Stimulated activated CD4-positive, alpha-beta T cell treated with anti-CD3 and anti-CD28 coated beads, Interleukin-4, amount 100 ng/mL, for 1 hour (primary cell): ENCODE measurements at regions not wholly inside any gene's neighbourhood (a gene's known extent, or its start where the extent isn't known, plus 50 kb on each side); places are given as distances from the start of the nearest gene placed in this dataset.
"Not testable (repeated sequence)": the region's sequence is repeated elsewhere in the genome, so short reads cannot be mapped to it uniquely, and the experiment has no call there.

ENCODE experiments used
- DNase-seq: peaks from one replicate; pipeline ENCODE4 v3.0.0-alpha.2; 2020

GRCh38 chr5:19285286-19285685 is 702.7 kb downstream of the CDH18 start:
- DNase-seq: no peak

DNA sequence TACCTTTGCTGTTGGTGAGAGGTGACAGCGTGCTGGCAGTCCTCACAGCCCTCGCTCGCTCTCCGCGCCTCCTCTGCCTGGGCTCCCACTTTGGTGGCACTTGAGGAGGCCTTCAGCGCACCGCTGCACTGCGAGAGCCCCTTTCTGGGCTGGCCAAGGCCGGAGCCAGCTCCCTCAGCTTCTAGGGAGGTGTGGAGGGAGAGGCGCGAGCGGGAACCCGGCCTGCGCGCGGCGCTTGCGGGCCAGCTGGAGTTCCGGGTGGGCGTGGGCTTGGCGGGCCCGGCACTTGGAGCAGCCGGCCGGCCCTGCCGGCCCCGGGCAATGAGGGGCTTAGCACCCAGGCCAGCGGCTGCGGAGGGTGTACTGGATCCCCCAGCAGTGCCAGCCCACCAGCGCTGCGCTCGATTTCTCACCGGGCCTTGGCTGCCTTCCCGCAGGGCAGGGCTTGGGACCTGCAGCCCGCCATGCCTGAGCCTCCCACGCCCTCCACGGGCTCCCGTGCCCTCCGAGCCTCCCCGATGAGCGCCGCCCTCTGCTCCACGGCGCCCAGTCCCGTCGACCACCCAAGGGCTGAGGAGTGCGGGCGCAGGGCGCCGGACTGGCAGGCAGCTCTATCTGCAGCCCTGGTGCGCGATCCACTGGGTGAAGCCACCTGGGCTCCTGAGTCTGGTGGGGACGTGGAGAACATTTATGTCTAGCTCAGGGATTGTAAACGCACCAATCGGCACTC is 700.3 kb downstream of the CDH18 start:
- DNase-seq: not testable (repeated sequence)

GRCh38 chr5:19288311-19288710 is 699.7 kb downstream of the CDH18 start:
- DNase-seq: not testable (repeated sequence)

DNA sequence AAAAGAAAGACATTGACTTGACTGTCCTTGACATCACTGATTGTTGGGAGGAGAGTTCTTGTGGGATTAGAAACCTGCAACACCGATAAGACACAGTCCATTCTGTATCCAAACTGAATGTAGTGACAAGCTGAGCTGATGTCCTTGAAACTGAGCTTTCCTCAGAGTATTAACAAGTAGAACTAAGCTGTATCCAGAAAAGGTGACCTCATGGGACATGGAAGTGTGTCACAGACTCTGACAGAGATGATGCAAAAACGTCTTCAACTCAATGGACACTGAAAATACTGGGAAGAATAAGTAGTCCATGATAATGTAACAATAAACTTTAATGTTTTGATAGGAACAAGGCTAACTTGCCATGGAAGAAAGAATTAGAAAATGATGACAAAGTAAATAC is 690.1 kb downstream of the CDH18 start:
- DNase-seq: no peak

DNA sequence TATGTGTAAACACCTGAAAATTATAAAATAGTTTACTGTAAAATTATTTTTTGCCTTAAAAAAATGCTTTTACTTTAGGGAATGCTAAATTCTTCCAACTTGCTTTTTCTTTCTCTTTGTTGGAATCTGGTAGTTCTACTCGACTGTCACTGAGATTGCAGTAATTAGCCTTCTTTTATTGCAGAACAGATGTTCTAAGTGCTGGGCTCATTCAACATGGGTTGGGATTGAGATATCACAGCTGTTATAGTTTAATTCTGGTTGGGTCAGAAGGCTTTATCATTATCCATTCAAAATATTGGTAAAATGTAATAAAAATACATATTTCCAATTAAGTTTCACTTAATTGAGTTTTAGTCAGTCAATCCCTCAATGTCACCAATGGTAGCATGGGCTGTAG is 686.7 kb downstream of the CDH18 start:
- no peak for DNase-seq

- no peak for DNase-seq
These were observed 673.2 kb downstream of the CDH18 start for GRCh38 chr5:19314840-19315239.

DNA sequence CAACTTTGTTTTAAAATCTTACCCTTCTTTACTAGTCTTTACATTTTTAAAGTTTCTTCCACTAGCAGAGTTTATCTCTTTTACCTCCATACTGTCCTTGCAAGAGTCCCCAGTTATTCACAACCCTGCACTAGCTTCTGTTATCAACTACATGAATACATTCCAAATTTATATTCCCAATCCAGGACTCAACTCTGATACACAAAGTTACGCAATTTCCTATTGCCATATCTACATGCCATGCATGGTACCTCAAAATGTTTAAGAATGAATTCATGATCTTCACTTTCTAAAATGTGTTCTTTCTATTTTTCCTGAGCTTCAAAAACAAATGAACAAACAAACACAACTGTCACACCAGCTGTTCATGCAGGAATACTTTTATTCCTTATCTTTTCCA is 668.7 kb downstream of the CDH18 start:
- DNase-seq: no peak

GRCh38 chr5:19322716-19323485 is 665.1 kb downstream of the CDH18 start:
- DNase-seq: no peak

GRCh38 chr5:19334278-19334677 is 653.7 kb downstream of the CDH18 start:
- DNase-seq: no peak

GRCh38 chr5:19342942-19343341 is 645.1 kb downstream of the CDH18 start:
- DNase-seq: no peak

DNA sequence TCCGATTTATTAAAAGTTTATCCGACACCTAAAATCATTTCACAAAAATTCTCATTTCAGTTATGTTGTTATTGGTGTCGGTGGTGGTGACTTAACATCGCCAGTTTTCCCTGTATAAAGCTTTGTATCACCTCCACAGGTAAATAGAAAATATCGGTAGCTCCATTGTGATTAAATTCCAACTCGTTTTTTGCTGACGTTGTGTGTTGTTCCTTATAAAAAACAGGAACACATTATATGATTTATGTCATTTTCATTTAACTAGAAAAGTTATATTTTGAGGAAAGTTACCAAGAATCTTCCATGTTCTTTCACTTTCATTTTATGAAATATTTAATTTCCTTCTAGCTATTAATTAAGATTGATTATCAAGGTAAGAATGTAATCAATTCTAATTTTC is 635.9 kb downstream of the CDH18 start:
- no peak for DNase-seq

GRCh38 chr5:19369048-19369447 is 619.0 kb downstream of the CDH18 start:
- DNase-seq: no peak

DNA sequence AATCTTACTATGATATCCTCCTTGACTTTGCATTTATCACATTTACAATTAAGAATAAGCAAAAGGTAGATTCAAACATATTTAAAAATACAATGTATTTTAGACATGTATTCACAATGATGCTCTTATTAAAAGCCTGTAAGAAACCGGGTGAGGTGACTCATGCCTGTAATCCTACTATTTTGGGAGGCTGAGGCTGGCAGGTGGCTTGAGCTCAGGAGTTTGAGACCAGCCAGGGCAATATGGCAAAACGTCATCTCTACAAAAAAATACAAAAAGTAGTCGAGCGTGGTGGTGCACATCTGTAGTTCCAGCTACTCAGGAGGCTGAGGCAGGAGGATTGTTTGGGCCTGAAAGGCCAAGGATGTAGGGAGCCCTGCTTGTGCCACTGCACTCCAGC is 618.4 kb downstream of the CDH18 start:
- DNase-seq: no peak

DNA sequence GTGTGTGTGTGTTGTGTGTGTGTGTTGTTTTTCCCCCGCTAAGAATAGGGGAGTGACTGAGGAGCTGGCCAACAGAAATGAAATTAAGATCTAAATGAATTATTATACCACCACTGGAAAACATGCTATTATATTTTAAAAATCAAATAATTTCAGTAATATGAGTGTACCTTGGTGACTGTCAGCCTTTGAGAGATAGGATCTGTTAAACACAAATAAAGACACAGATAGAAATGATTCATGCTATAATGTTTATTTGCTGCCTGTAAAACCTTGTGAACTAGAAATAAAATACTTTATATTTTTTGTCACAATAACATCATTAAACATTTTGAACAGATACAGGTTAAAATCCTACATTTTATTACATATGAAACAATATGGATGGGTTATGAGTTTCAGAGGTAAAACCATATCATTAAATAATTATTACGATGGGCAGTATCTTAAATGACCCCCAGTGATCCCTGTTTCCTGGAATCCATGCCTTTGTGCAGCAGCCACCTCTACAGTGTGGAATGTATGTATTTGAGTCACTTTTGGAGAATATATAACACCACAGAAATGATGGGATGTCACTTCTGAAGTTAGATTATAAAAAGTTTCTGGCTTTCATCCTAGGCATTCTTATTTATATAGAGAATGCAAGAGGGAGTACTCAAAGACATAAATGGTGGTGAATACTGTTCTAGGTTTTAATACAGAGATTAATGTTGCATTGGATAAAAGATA is 617.2 kb downstream of the CDH18 start:
- DNase-seq: no peak

- DNase-seq: no peak
These were observed 599.6 kb downstream of the CDH18 start for GRCh38 chr5:19388391-19388790.

DNA sequence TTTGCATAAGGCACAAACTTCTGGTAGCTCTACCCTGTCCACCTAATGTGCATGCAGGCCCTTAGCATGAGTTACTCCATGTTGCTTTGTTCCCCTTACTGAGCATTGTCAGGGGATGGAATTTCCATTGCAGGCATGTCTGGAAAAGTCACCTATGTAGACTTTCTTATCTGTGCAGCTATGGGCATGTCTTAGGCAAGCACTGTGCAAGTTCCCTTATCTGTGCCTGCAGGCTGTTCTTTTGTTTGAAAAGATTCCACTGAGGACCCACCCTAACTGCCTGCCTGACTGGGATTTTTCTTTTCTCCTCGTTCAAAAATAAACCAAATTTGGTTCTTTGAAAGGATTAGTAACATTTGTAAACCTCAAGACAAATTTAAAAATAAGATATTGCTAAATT is 587.0 kb downstream of the CDH18 start:
- no peak for DNase-seq

GRCh38 chr5:19406576-19407365 is 581.2 kb downstream of the CDH18 start:
- DNase-seq: no peak

- no peak for DNase-seq
These were observed 579.9 kb downstream of the CDH18 start for GRCh38 chr5:19408149-19408548.

DNA sequence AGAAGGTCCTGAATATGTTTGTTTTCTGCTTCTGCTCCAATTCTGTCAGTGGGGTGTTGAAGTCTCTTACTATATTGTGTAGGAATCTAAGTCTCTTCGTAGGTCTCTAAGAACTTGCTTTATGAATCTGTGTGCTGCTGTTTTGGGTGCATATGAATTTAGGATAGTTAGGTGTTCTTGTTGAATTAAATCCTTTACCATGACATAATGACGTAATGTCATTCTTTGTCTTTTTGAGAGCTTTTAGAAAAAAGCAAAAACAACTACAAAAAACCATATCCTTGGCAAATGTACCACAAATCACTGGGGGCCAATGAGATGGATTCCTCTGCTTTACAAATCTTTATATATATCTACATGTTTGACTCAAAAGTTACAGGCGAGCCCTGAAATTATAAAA is 576.1 kb downstream of the CDH18 start:
- no peak for DNase-seq
